ENCODE measurements at regions not wholly inside any gene's neighbourhood (a gene's known extent, or its start where the extent isn't known, plus 50 kb on each side); places are given as distances from the start of the nearest gene placed in this dataset.

- Histone ChIP-seq H3K4me3 (ENCODE audit: low read length) (no peak overlapping the region), H3K27ac (ENCODE audit: low read depth, low read length) (no peak overlapping the region), H3K27me3 (ENCODE audit: control insufficient read depth, insufficient read depth, low read length) (no peaks in the 10 kb centered on the region), H3K4me1 (ENCODE audit: control insufficient read depth, insufficient read depth, low read length) (no peaks in the 10 kb centered on the region), H3K9ac (ENCODE audit: low read length) (no peak overlapping the region), H3K36me3 (ENCODE audit: control insufficient read depth, insufficient read depth, low read length) (no peaks in the 10 kb centered on the region)
These were observed 135.8 kb upstream of the DSEL start for GRCh38 chr18:67652288-67652687.

GRCh38 chr18:67651438-67651837 lies 134.9 kb upstream of the DSEL start:
- Histone ChIP-seq H3K4me3 (ENCODE audit: low read length) (no peak overlapping the region), H3K9ac (ENCODE audit: low read length) (no peak overlapping the region), H3K27ac (ENCODE audit: low read depth, low read length) (no peak overlapping the region), H3K36me3 (ENCODE audit: control insufficient read depth, insufficient read depth, low read length) (no peaks in the 10 kb centered on the region), H3K27me3 (ENCODE audit: control insufficient read depth, insufficient read depth, low read length) (no peaks in the 10 kb centered on the region), H3K4me1 (ENCODE audit: control insufficient read depth, insufficient read depth, low read length) (no peaks in the 10 kb centered on the region)

GRCh38 chr18:67650686-67651385 lies 134.3 kb upstream of the DSEL start:
- H3K36me3 ChIP-seq (ENCODE audit: control insufficient read depth, insufficient read depth, low read length), result no peaks in the 10 kb centered on the region
- H3K9ac ChIP-seq (ENCODE audit: low read length), result no peak overlapping the region
- H3K27me3 ChIP-seq (ENCODE audit: control insufficient read depth, insufficient read depth, low read length), result no peaks in the 10 kb centered on the region
- H3K4me1 ChIP-seq (ENCODE audit: control insufficient read depth, insufficient read depth, low read length), result no peaks in the 10 kb centered on the region
- H3K27ac ChIP-seq (ENCODE audit: low read depth, low read length), result no peak overlapping the region
- H3K4me3 ChIP-seq (ENCODE audit: low read length), result no peak overlapping the region

- no peak overlapping the region for H3K9ac ChIP-seq (ENCODE audit: low read length)
- no peak overlapping the region for H3K27ac ChIP-seq (ENCODE audit: low read depth, low read length)
- no peaks in the 10 kb centered on the region for H3K4me1 ChIP-seq (ENCODE audit: control insufficient read depth, insufficient read depth, low read length)
- H3K36me3 ChIP-seq (ENCODE audit: control insufficient read depth, insufficient read depth, low read length), result no peaks in the 10 kb centered on the region
- H3K4me3 ChIP-seq (ENCODE audit: low read length), result no peak overlapping the region
- H3K27me3 ChIP-seq (ENCODE audit: control insufficient read depth, insufficient read depth, low read length), result no peaks in the 10 kb centered on the region
These were observed 130.4 kb upstream of the DSEL start for GRCh38 chr18:67646890-67647289.

- H3K36me3 ChIP-seq (ENCODE audit: control insufficient read depth, insufficient read depth, low read length), result no peaks in the 10 kb centered on the region
- no peak overlapping the region for H3K4me3 ChIP-seq (ENCODE audit: low read length)
- no peak overlapping the region for H3K27ac ChIP-seq (ENCODE audit: low read depth, low read length)
- H3K4me1 ChIP-seq (ENCODE audit: control insufficient read depth, insufficient read depth, low read length), result no peaks in the 10 kb centered on the region
- no peaks in the 10 kb centered on the region for H3K27me3 ChIP-seq (ENCODE audit: control insufficient read depth, insufficient read depth, low read length)
- no peak overlapping the region for H3K9ac ChIP-seq (ENCODE audit: low read length)
These were observed 127.7 kb upstream of the DSEL start for GRCh38 chr18:67644226-67644625.

- Histone ChIP-seq H3K4me3 (ENCODE audit: low read length) (no peak overlapping the region), H3K27me3 (ENCODE audit: control insufficient read depth, insufficient read depth, low read length) (no peaks in the 10 kb centered on the region), H3K36me3 (ENCODE audit: control insufficient read depth, insufficient read depth, low read length) (no peaks in the 10 kb centered on the region), H3K27ac (ENCODE audit: low read depth, low read length) (no peak overlapping the region), H3K4me1 (ENCODE audit: control insufficient read depth, insufficient read depth, low read length) (no peaks in the 10 kb centered on the region), H3K9ac (ENCODE audit: low read length) (no peak overlapping the region)
These were observed 123.4 kb upstream of the DSEL start for GRCh38 chr18:67639872-67640271.

GRCh38 chr18:67636597-67637385 lies 120.3 kb upstream of the DSEL start:
- Histone ChIP-seq H3K9ac (ENCODE audit: low read length) (no peak overlapping the region), H3K4me1 (ENCODE audit: control insufficient read depth, insufficient read depth, low read length) (no peaks in the 10 kb centered on the region), H3K27me3 (ENCODE audit: control insufficient read depth, insufficient read depth, low read length) (no peaks in the 10 kb centered on the region), H3K36me3 (ENCODE audit: control insufficient read depth, insufficient read depth, low read length) (no peaks in the 10 kb centered on the region), H3K27ac (ENCODE audit: low read depth, low read length) (no peak overlapping the region), H3K4me3 (ENCODE audit: low read length) (no peak overlapping the region)

- no peak overlapping the region for H3K27ac ChIP-seq (ENCODE audit: low read depth, low read length)
- no peaks in the 10 kb centered on the region for H3K4me1 ChIP-seq (ENCODE audit: control insufficient read depth, insufficient read depth, low read length)
- H3K4me3 ChIP-seq (ENCODE audit: low read length), result no peak overlapping the region
- H3K27me3 ChIP-seq (ENCODE audit: control insufficient read depth, insufficient read depth, low read length), result no peaks in the 10 kb centered on the region
- H3K36me3 ChIP-seq (ENCODE audit: control insufficient read depth, insufficient read depth, low read length), result no peaks in the 10 kb centered on the region
- no peak overlapping the region for H3K9ac ChIP-seq (ENCODE audit: low read length)
These were observed 118.3 kb upstream of the DSEL start for GRCh38 chr18:67634631-67635338.

- H3K27me3 ChIP-seq (ENCODE audit: control insufficient read depth, insufficient read depth, low read length), result no peaks in the 10 kb centered on the region
- H3K36me3 ChIP-seq (ENCODE audit: control insufficient read depth, insufficient read depth, low read length), result no peaks in the 10 kb centered on the region
- no peak overlapping the region for H3K27ac ChIP-seq (ENCODE audit: low read depth, low read length)
- no peak overlapping the region for H3K4me3 ChIP-seq (ENCODE audit: low read length)
- no peak overlapping the region for H3K9ac ChIP-seq (ENCODE audit: low read length)
- H3K4me1 ChIP-seq (ENCODE audit: control insufficient read depth, insufficient read depth, low read length), result no peaks in the 10 kb centered on the region
These were observed 117.4 kb upstream of the DSEL start for GRCh38 chr18:67633939-67634338.

- H3K4me1 ChIP-seq (ENCODE audit: control insufficient read depth, insufficient read depth, low read length), result no peaks in the 10 kb centered on the region
- H3K9ac ChIP-seq (ENCODE audit: low read length), result no peak overlapping the region
- no peak overlapping the region for H3K27ac ChIP-seq (ENCODE audit: low read depth, low read length)
- no peaks in the 10 kb centered on the region for H3K36me3 ChIP-seq (ENCODE audit: control insufficient read depth, insufficient read depth, low read length)
- H3K27me3 ChIP-seq (ENCODE audit: control insufficient read depth, insufficient read depth, low read length), result no peaks in the 10 kb centered on the region
- no peak overlapping the region for H3K4me3 ChIP-seq (ENCODE audit: low read length)
These were observed 105.4 kb upstream of the DSEL start for GRCh38 chr18:67621906-67622305.

- no peaks in the 10 kb centered on the region for H3K27me3 ChIP-seq (ENCODE audit: control insufficient read depth, insufficient read depth, low read length)
- H3K4me3 ChIP-seq (ENCODE audit: low read length), result no peak overlapping the region
- H3K9ac ChIP-seq (ENCODE audit: low read length), result no peak overlapping the region
- H3K36me3 ChIP-seq (ENCODE audit: control insufficient read depth, insufficient read depth, low read length), result no peaks in the 10 kb centered on the region
- no peaks in the 10 kb centered on the region for H3K4me1 ChIP-seq (ENCODE audit: control insufficient read depth, insufficient read depth, low read length)
- no peak overlapping the region for H3K27ac ChIP-seq (ENCODE audit: low read depth, low read length)
These were observed 104.7 kb upstream of the DSEL start for GRCh38 chr18:67621049-67621713.

- Histone ChIP-seq H3K27ac (ENCODE audit: low read depth, low read length) (no peak overlapping the region), H3K4me1 (ENCODE audit: control insufficient read depth, insufficient read depth, low read length) (no peaks in the 10 kb centered on the region), H3K9ac (ENCODE audit: low read length) (no peak overlapping the region), H3K4me3 (ENCODE audit: low read length) (no peak overlapping the region), H3K36me3 (ENCODE audit: control insufficient read depth, insufficient read depth, low read length) (no peaks in the 10 kb centered on the region), H3K27me3 (ENCODE audit: control insufficient read depth, insufficient read depth, low read length) (no peaks in the 10 kb centered on the region)
These were observed 101.5 kb upstream of the DSEL start for GRCh38 chr18:67618061-67618460.
